ENCODE measurements at regions not wholly inside any gene's neighbourhood (a gene's known extent, or its start where the extent isn't known, plus 50 kb on each side); places are given as distances from the start of the nearest gene placed in this dataset.

DNA sequence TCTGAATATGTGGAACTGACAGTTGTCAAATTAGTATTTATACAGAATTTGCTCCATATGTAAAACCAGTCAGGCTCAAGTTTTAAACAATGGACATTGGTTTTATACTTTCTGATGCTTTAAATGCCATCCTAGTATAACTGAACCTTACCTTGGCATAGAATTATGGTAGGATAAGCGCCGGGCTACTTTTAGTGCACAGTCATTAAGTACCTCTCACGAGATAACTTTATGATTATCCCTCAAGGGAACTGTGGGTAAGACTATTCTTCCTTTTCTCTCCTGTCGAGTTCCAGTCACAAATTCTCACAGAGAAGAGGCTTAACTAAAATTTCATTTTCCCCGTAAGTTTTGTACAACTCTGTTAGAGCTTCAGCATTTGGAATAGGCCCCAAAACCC lies 110.6 kb upstream of the PTPRK start:
- no peak overlapping the region for H3K27ac ChIP-seq (ENCODE audit: low read length)
- H3K4me1 ChIP-seq (ENCODE audit: low read length) = no peaks in the 10 kb centered on the region
- H2AFZ ChIP-seq (ENCODE audit: low read length) = no peak overlapping the region
- no peaks in the 10 kb centered on the region for H3K36me3 ChIP-seq (ENCODE audit: insufficient read depth, low read length)
- no peak overlapping the region for H3K4me3 ChIP-seq (ENCODE audit: low read length)
- H4K20me1 ChIP-seq (ENCODE audit: insufficient read depth, low read depth, low read length) = no peaks in the 10 kb centered on the region
- DNase-seq = no peak
- H3K4me2 ChIP-seq (ENCODE audit: low read depth, low read length, poor library complexity, severe bottlenecking) = no peak overlapping the region
- no peaks in the 10 kb centered on the region for H3K27me3 ChIP-seq (ENCODE audit: low read length)
- H3K9ac ChIP-seq (ENCODE audit: low read length) = no peak overlapping the region
- H3K9me3 ChIP-seq (ENCODE audit: low read length) = peaks cover 2% of the 10 kb centered on the region; the same call in 1 of the 2 replicates
- H3K9me2 ChIP-seq (replicated peaks; ENCODE audit: insufficient read depth, low read length) = no peaks in the 10 kb centered on the region
- H3K79me2 ChIP-seq (ENCODE audit: low read length) = no peaks in the 10 kb centered on the region

DNA sequence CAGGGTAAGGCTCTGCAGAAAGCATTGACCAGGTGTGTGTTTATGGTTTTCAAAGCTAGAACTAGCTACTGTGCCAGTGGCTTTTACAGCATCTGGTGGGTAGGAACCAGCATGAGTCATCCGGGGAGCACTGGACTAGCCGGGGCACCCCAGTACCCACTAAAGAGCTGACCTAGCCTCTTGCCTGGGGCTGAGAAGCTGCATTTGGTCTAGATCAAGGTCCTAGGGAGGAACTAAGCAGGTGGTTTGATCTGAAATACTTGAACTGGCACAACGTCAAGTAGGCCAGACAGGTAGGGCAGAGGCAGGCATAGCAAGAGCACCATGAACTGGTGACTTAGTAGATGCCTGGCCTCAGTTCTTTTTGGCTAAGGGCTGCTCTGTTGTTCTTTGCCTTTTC lies 109.8 kb upstream of the PTPRK start:
- no peak overlapping the region for H2AFZ ChIP-seq (ENCODE audit: low read length)
- no peak overlapping the region for H3K27ac ChIP-seq (ENCODE audit: low read length)
- no peaks in the 10 kb centered on the region for H3K36me3 ChIP-seq (ENCODE audit: insufficient read depth, low read length)
- no peak overlapping the region for H3K9ac ChIP-seq (ENCODE audit: low read length)
- no peaks in the 10 kb centered on the region for H3K4me1 ChIP-seq (ENCODE audit: low read length)
- H3K4me3 ChIP-seq (ENCODE audit: low read length) = no peak overlapping the region
- DNase-seq = no peak
- no peaks in the 10 kb centered on the region for H3K9me2 ChIP-seq (replicated peaks; ENCODE audit: insufficient read depth, low read length)
- no peaks in the 10 kb centered on the region for H4K20me1 ChIP-seq (ENCODE audit: insufficient read depth, low read depth, low read length)
- H3K27me3 ChIP-seq (ENCODE audit: low read length) = no peaks in the 10 kb centered on the region
- no peaks in the 10 kb centered on the region for H3K79me2 ChIP-seq (ENCODE audit: low read length)
- no peak overlapping the region for H3K4me2 ChIP-seq (ENCODE audit: low read depth, low read length, poor library complexity, severe bottlenecking)
- H3K9me3 ChIP-seq (ENCODE audit: low read length) = peaks cover 5% of the 10 kb centered on the region; the same call in 1 of the 2 replicates

DNA sequence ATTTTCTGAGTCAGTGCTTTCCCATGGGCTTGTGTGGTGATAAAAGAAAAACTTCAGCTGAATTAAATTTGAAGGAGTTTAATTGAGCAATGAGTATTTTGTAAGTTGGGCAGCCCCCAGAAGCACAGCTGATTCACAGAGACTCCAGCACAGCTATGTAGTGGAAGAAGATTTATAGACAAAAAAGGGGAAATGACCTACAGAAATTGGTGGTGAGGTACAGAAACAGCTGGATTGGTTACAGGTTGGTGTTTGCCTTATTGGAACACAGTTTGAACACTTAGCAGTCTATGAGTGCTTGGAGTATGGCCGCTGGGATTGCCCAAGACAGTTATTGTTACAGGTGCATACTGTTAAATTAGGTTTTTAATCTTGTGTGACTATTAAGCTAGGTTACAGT lies 96.9 kb upstream of the PTPRK start:
- no peak overlapping the region for H3K4me2 ChIP-seq (ENCODE audit: low read depth, low read length, poor library complexity, severe bottlenecking)
- no peaks in the 10 kb centered on the region for H3K9me2 ChIP-seq (replicated peaks; ENCODE audit: insufficient read depth, low read length)
- DNase-seq = no peak
- no peak overlapping the region for H2AFZ ChIP-seq (ENCODE audit: low read length)
- H4K20me1 ChIP-seq (ENCODE audit: insufficient read depth, low read depth, low read length) = no peaks in the 10 kb centered on the region
- no peaks in the 10 kb centered on the region for H3K79me2 ChIP-seq (ENCODE audit: low read length)
- no peaks in the 10 kb centered on the region for H3K27me3 ChIP-seq (ENCODE audit: low read length)
- peaks cover 19% of the 10 kb centered on the region for H3K9me3 ChIP-seq (ENCODE audit: low read length)
- H3K9ac ChIP-seq (ENCODE audit: low read length) = no peak overlapping the region
- H3K36me3 ChIP-seq (ENCODE audit: insufficient read depth, low read length) = no peaks in the 10 kb centered on the region
- H3K4me3 ChIP-seq (ENCODE audit: low read length) = no peak overlapping the region
- no peaks in the 10 kb centered on the region for H3K4me1 ChIP-seq (ENCODE audit: low read length)
- H3K27ac ChIP-seq (ENCODE audit: low read length) = no peak overlapping the region

DNA sequence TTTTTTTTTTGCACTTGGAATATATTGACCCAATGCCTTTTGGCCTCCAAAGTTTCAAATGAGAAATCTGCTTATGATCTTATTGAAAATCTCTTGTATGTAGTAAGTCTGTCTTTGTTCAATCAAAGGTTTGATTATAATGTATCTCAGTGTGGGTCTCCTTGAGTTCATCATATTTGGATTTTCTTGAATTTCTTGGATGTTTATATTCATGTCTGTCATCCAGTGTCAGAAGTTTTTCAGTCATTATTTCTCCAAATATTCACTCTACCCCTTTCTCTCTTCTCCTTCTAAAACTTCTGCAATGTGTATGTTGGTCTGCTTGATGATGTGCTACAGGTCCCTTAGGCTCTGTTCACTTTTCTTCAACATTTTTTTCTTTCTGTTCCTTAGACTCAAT lies 95.9 kb upstream of the PTPRK start:
- Histone ChIP-seq H4K20me1 (ENCODE audit: insufficient read depth, low read depth, low read length) (no peaks in the 10 kb centered on the region), H3K36me3 (ENCODE audit: insufficient read depth, low read length) (no peaks in the 10 kb centered on the region), H3K4me2 (ENCODE audit: low read depth, low read length, poor library complexity, severe bottlenecking) (no peak overlapping the region), H3K4me1 (ENCODE audit: low read length) (no peaks in the 10 kb centered on the region), H3K27me3 (ENCODE audit: low read length) (no peaks in the 10 kb centered on the region), H2AFZ (ENCODE audit: low read length) (no peak overlapping the region), H3K4me3 (ENCODE audit: low read length) (no peak overlapping the region), H3K9ac (ENCODE audit: low read length) (no peak overlapping the region), H3K79me2 (ENCODE audit: low read length) (no peaks in the 10 kb centered on the region), H3K9me2 (replicated peaks; ENCODE audit: insufficient read depth, low read length) (no peaks in the 10 kb centered on the region), H3K9me3 (ENCODE audit: low read length) (peaks cover 19% of the 10 kb centered on the region), H3K27ac (ENCODE audit: low read length) (no peak overlapping the region)
- no peak for DNase-seq

DNA sequence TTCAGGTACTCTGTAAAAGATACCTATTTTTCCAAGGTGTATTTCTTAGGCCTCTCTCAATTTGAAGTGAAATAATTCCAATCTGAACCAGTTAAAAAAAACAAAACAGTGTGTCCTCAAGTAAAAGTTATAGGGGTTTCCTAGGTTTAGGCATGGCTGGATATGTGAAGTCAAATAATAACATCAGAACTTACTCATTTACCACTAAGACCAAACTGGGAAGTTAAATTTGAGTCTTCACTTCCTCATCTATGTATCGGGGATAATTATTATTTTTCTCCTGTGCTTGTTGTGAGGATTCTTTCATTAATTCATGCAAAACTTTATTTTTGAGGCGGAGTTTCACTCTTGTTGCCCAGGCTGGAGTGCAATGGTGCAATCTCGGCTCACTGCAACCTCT lies 86.2 kb upstream of the PTPRK start:
- no peak overlapping the region for H3K27ac ChIP-seq (ENCODE audit: low read length)
- no peak overlapping the region for H2AFZ ChIP-seq (ENCODE audit: low read length)
- no peak overlapping the region for H3K4me2 ChIP-seq (ENCODE audit: low read depth, low read length, poor library complexity, severe bottlenecking)
- H3K4me3 ChIP-seq (ENCODE audit: low read length) = no peak overlapping the region
- no peaks in the 10 kb centered on the region for H3K27me3 ChIP-seq (ENCODE audit: low read length)
- H3K36me3 ChIP-seq (ENCODE audit: insufficient read depth, low read length) = no peaks in the 10 kb centered on the region
- no peaks in the 10 kb centered on the region for H4K20me1 ChIP-seq (ENCODE audit: insufficient read depth, low read depth, low read length)
- H3K9me3 ChIP-seq (ENCODE audit: low read length) = peaks cover 9% of the 10 kb centered on the region; the same call in 1 of the 2 replicates
- H3K79me2 ChIP-seq (ENCODE audit: low read length) = no peaks in the 10 kb centered on the region
- H3K9me2 ChIP-seq (replicated peaks; ENCODE audit: insufficient read depth, low read length) = no peaks in the 10 kb centered on the region
- no peak overlapping the region for H3K9ac ChIP-seq (ENCODE audit: low read length)
- no peak for DNase-seq
- H3K4me1 ChIP-seq (ENCODE audit: low read length) = no peaks in the 10 kb centered on the region

DNA sequence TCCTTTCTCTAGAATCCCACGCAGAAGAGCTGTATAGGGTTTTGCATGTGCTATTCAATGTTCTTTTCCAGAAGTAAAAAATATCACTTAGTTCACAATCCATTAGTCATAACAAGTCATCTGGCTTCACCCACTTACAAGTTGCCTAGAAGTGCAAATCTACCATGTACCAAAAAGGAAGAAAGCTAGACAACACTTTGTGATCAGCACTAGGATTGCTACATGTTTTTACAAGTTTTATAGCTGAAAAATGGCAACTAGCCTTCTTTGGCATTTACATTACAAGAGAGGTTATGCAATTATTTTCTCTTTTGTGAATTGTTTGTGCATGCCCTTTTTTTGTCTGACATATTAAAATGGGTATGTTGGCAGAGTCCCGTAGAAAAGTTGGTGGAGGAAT lies 85.6 kb upstream of the PTPRK start:
- no peaks in the 10 kb centered on the region for H3K36me3 ChIP-seq (ENCODE audit: insufficient read depth, low read length)
- H3K4me2 ChIP-seq (ENCODE audit: low read depth, low read length, poor library complexity, severe bottlenecking) = no peak overlapping the region
- no peaks in the 10 kb centered on the region for H4K20me1 ChIP-seq (ENCODE audit: insufficient read depth, low read depth, low read length)
- DNase-seq = no peak
- no peaks in the 10 kb centered on the region for H3K4me1 ChIP-seq (ENCODE audit: low read length)
- no peak overlapping the region for H3K27ac ChIP-seq (ENCODE audit: low read length)
- no peaks in the 10 kb centered on the region for H3K27me3 ChIP-seq (ENCODE audit: low read length)
- no peaks in the 10 kb centered on the region for H3K79me2 ChIP-seq (ENCODE audit: low read length)
- no peak overlapping the region for H3K9ac ChIP-seq (ENCODE audit: low read length)
- no peak overlapping the region for H2AFZ ChIP-seq (ENCODE audit: low read length)
- H3K9me3 ChIP-seq (ENCODE audit: low read length) = peaks cover 9% of the 10 kb centered on the region; the same call in 1 of the 2 replicates
- H3K4me3 ChIP-seq (ENCODE audit: low read length) = no peak overlapping the region
- no peaks in the 10 kb centered on the region for H3K9me2 ChIP-seq (replicated peaks; ENCODE audit: insufficient read depth, low read length)

DNA sequence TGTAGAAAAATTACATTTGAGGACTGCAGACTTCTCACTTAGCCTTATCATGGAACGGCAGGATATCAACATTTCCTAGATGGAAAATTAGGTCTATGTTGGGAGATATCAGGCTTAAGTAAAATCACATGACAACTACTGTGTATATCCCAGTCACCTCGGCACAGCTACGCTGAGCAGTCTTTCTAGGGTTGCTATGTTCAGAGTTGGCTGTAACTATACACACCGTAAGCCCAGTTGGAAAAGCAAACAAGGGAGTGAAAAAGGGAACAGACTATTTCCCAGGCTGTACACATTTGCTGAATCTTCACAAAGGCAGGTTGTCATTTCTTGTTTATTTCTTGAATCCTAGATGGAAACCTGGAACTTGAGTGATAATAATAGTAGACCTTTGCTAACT lies 80.7 kb upstream of the PTPRK start:
- H3K9ac ChIP-seq (ENCODE audit: low read length) = no peak overlapping the region
- no peak overlapping the region for H2AFZ ChIP-seq (ENCODE audit: low read length)
- H3K36me3 ChIP-seq (ENCODE audit: insufficient read depth, low read length) = no peaks in the 10 kb centered on the region
- H3K9me3 ChIP-seq (ENCODE audit: low read length) = peaks cover 9% of the 10 kb centered on the region; the same call in 1 of the 2 replicates
- H3K27ac ChIP-seq (ENCODE audit: low read length) = no peak overlapping the region
- no peak overlapping the region for H3K4me3 ChIP-seq (ENCODE audit: low read length)
- no peaks in the 10 kb centered on the region for H3K4me1 ChIP-seq (ENCODE audit: low read length)
- no peaks in the 10 kb centered on the region for H3K27me3 ChIP-seq (ENCODE audit: low read length)
- H3K79me2 ChIP-seq (ENCODE audit: low read length) = no peaks in the 10 kb centered on the region
- no peaks in the 10 kb centered on the region for H4K20me1 ChIP-seq (ENCODE audit: insufficient read depth, low read depth, low read length)
- DNase-seq = no peak
- no peak overlapping the region for H3K4me2 ChIP-seq (ENCODE audit: low read depth, low read length, poor library complexity, severe bottlenecking)
- no peaks in the 10 kb centered on the region for H3K9me2 ChIP-seq (replicated peaks; ENCODE audit: insufficient read depth, low read length)

DNA sequence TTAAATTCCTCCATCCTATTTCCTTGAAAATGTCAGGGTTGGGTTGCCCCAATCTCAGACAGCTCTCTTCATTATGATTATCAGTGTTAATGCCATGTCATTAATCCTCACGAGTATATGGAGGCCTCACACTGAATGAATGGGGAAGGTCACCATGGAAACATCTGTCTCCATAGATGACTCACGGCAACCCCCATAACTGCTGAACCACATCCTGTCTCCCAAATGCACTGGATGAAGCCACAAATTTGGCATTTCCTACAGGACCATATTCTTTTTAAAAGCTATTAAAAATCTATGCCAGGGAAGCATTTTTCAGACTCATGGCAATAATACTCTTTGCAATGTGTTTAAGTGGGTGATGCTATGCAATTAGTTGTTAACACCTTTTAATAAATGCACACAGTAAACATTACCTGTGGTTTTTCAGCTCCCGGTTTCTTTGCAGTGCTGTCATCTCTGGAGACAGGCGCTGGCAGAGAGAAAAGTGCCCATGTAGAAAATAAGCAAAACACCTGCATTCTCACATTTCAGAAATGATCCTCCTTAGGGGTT lies 80.1 kb upstream of the PTPRK start:
- no peaks in the 10 kb centered on the region for H3K9me2 ChIP-seq (replicated peaks; ENCODE audit: insufficient read depth, low read length)
- no peak overlapping the region for H3K4me3 ChIP-seq (ENCODE audit: low read length)
- DNase-seq = no peak
- H3K4me2 ChIP-seq (ENCODE audit: low read depth, low read length, poor library complexity, severe bottlenecking) = no peak overlapping the region
- H3K9me3 ChIP-seq (ENCODE audit: low read length) = peaks cover 9% of the 10 kb centered on the region; the same call in 1 of the 2 replicates
- no peak overlapping the region for H3K9ac ChIP-seq (ENCODE audit: low read length)
- no peaks in the 10 kb centered on the region for H3K79me2 ChIP-seq (ENCODE audit: low read length)
- H3K27ac ChIP-seq (ENCODE audit: low read length) = no peak overlapping the region
- no peaks in the 10 kb centered on the region for H3K27me3 ChIP-seq (ENCODE audit: low read length)
- H3K36me3 ChIP-seq (ENCODE audit: insufficient read depth, low read length) = no peaks in the 10 kb centered on the region
- no peaks in the 10 kb centered on the region for H3K4me1 ChIP-seq (ENCODE audit: low read length)
- H2AFZ ChIP-seq (ENCODE audit: low read length) = no peak overlapping the region
- no peaks in the 10 kb centered on the region for H4K20me1 ChIP-seq (ENCODE audit: insufficient read depth, low read depth, low read length)

DNA sequence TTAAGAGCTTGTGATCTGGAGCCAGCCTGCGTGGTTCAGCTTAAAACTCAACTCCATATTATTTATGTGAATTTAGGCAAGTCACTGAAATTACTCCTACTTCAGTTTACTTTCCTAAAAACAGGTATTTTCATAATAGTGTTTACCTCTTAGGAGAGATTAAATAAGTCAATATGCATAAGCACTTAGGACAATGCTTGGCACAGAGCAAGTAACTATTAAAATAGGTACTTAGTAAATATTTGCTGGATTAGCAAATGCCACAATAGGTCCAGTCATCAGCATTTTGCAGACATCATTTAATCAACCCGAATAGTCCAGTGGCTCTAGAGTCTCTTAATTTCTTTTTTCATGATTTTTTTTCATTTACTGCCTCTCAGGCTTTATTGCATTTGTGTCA lies 78.6 kb upstream of the PTPRK start:
- no peaks in the 10 kb centered on the region for H3K79me2 ChIP-seq (ENCODE audit: low read length)
- H3K9ac ChIP-seq (ENCODE audit: low read length) = no peak overlapping the region
- DNase-seq = no peak
- no peaks in the 10 kb centered on the region for H3K4me1 ChIP-seq (ENCODE audit: low read length)
- H2AFZ ChIP-seq (ENCODE audit: low read length) = no peak overlapping the region
- H3K4me2 ChIP-seq (ENCODE audit: low read depth, low read length, poor library complexity, severe bottlenecking) = no peak overlapping the region
- no peak overlapping the region for H3K4me3 ChIP-seq (ENCODE audit: low read length)
- no peaks in the 10 kb centered on the region for H3K27me3 ChIP-seq (ENCODE audit: low read length)
- H3K27ac ChIP-seq (ENCODE audit: low read length) = no peak overlapping the region
- H3K9me2 ChIP-seq (replicated peaks; ENCODE audit: insufficient read depth, low read length) = no peaks in the 10 kb centered on the region
- H3K36me3 ChIP-seq (ENCODE audit: insufficient read depth, low read length) = no peaks in the 10 kb centered on the region
- peaks cover 9% of the 10 kb centered on the region; the same call in 1 of the 2 replicates for H3K9me3 ChIP-seq (ENCODE audit: low read length)
- H4K20me1 ChIP-seq (ENCODE audit: insufficient read depth, low read depth, low read length) = no peaks in the 10 kb centered on the region
